Upper lobe of left lung (tissue), 6 donors: ENCODE measurements at regions not wholly inside any gene's neighbourhood (a gene's known extent, or its start where the extent isn't known, plus 50 kb on each side); places are given as distances from the start of the nearest gene placed in this dataset.

Source experiments
- ATAC-seq, 2 donors: fragments of 200-7000 bp; cut with Tn5 transposase; one replicate each; pipeline ENCODE4 v1.9.1; 2022; ENCODE audit warnings: mild to moderate bottlenecking in 2 of 2, moderate library complexity in 2 of 2; ENCODE audit not compliant: low FRiP score in 2 of 2
- DNase-seq, 2 donors: peaks; one replicate each; pipeline ENCODE4 v3.0.0-alpha.2; 2019 to 2020
- H3K27ac ChIP-seq, 4 donors: fragments of 200-600 bp; sonication (generic); one replicate each; pipeline ENCODE4 v1.5.1; 2016 to 2019
- H3K27me3 ChIP-seq, 4 donors: fragments of 200-600 bp; sonication (generic); one replicate each; pipeline ENCODE4 v1.5.1; 2017 to 2019
- H3K36me3 ChIP-seq, 4 donors: fragments of 200-600 bp; sonication (generic); one replicate each; pipeline ENCODE4 v1.5.1; 2016 to 2019
- H3K4me1 ChIP-seq, 4 donors: fragments of 200-600 bp; sonication (generic); one replicate each; pipeline ENCODE4 v1.5.1; 2018 to 2019
- H3K4me3 ChIP-seq, 4 donors: fragments of 200-600 bp; sonication (generic); one replicate each; pipeline ENCODE4 v1.5.1; 2017 to 2019; ENCODE audit warnings: mild to moderate bottlenecking in 2 of 4, moderate library complexity in 1 of 4
- H3K9me3 ChIP-seq, 4 donors: fragments of 200-600 bp; sonication (generic); one replicate each; pipeline ENCODE4 v1.5.1; 2018 to 2019
- CTCF ChIP-seq, 6 experiments: fragments of 450-650 bp in 4 of 6; fragments of 200-600 bp in 2 of 6; sonication (generic) in 2 of 6; IDR thresholded peaks; one replicate each; pipeline ENCODE4 v1.5.1; 2016 to 2019; ENCODE audit warnings: antibody characterized with exemption in 6 of 6
- EP300 ChIP-seq, 4 donors: sonication (generic); formaldehyde crosslinking; IDR thresholded peaks; one replicate each; pipeline ENCODE4 v1.5.1; 2017; ENCODE audit warnings: antibody characterized with exemption in 4 of 4, control low read depth in 2 of 4
- POLR2A ChIP-seq, 4 donors: fragments of 450-650 bp; IDR thresholded peaks; one replicate each; pipeline ENCODE4 v1.5.1; 2016 to 2017; ENCODE audit warnings: antibody characterized with exemption in 4 of 4, mild to moderate bottlenecking in 2 of 4
- POLR2AphosphoS5 ChIP-seq, 2 donors: sonication (generic); formaldehyde crosslinking; IDR thresholded peaks; one replicate each; pipeline ENCODE4 v1.5.1; 2017; ENCODE audit warnings: antibody characterized with exemption in 2 of 2
- WGBS, 2 donors: methylation state at CpG; one replicate each; pipeline ENCODE4 v1.1.5; 2017 to 2018; 5-methylcytosine and 5-hydroxymethylcytosine counted together
- donor health status: DM: no; HTN: no; CAD: no; lungs with moderate emphysema.
- donor health status: DM: no; HTN: yes; CAD: no; lungs with severe emphysema.

- Histone ChIP-seq H3K27me3 (no peaks in the 10 kb centered on the region), H3K4me1 (no peaks in the 10 kb centered on the region), H3K9me3 (no peaks in the 10 kb centered on the region), H3K4me3 (no peak overlapping the region), H3K36me3 (no peaks in the 10 kb centered on the region), H3K27ac (no peak overlapping the region)
- WGBS, 2 donors = 85 to 87% methylated on average over 11 to 15 of the region's 15 CpGs
- ATAC-seq (no peak), DNase-seq (peak in 1 of 2 donors; percentile 33)
- TF ChIP-seq POLR2AphosphoS5 (IDR thresholded peaks at IDR 0.05) (no peak), EP300 (IDR thresholded peaks at IDR 0.05) (no peak), POLR2A (IDR thresholded peaks at IDR 0.05) (no peak), CTCF (IDR thresholded peaks at IDR 0.05) (no peak)
These were observed 200.5 kb downstream of the KLF13 start for GRCh38 chr15:31526916-31527690.

DNA sequence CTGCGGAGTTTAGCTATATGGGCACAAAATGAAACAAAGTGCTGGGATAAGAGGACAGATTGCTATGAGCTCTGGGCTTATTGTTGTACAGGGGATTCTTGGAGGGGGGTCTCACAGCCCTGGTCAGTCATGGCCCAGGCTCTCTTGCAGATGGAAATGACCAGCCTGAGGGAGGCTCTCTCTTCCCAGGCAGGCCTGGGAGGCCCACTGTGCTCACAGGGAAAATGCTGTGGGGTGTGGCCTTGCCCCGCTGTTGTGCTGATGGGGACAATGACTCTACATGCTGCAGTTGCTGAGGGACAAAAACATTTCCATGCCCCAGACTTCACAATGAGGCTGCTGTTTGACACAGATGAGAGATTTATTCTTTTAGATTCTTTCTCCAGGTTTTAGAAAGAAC is 202.2 kb downstream of the KLF13 start:
- 97 to 100% methylated on average over 1 to 2 of the region's 2 CpGs for WGBS, 2 donors
- no peak for TF ChIP-seq POLR2A (IDR thresholded peaks at IDR 0.05)
- no peak for TF ChIP-seq CTCF (IDR thresholded peaks at IDR 0.05)
- TF ChIP-seq POLR2AphosphoS5 (IDR thresholded peaks at IDR 0.05) = no peak
- TF ChIP-seq EP300 (IDR thresholded peaks at IDR 0.05) = no peak
- DNase-seq (no peak), ATAC-seq (no peak)
- H3K27me3 ChIP-seq = no peaks in the 10 kb centered on the region
- no peaks in the 10 kb centered on the region for H3K9me3 ChIP-seq
- H3K4me3 ChIP-seq = no peak overlapping the region
- no peaks in the 10 kb centered on the region for H3K36me3 ChIP-seq
- no peak overlapping the region for H3K27ac ChIP-seq
- no peaks in the 10 kb centered on the region for H3K4me1 ChIP-seq

- Histone ChIP-seq H3K27me3 (no peaks in the 10 kb centered on the region), H3K4me1 (no peaks in the 10 kb centered on the region), H3K9me3 (no peaks in the 10 kb centered on the region), H3K4me3 (no peak overlapping the region), H3K27ac (no peak overlapping the region), H3K36me3 (no peaks in the 10 kb centered on the region)
- TF ChIP-seq EP300 (IDR thresholded peaks at IDR 0.05) = no peak
- TF ChIP-seq CTCF (IDR thresholded peaks at IDR 0.05) = no peak
- TF ChIP-seq POLR2AphosphoS5 (IDR thresholded peaks at IDR 0.05) = no peak
- TF ChIP-seq POLR2A (IDR thresholded peaks at IDR 0.05) = no peak
- WGBS, 2 donors = 87 to 88% methylated on average over 14 of the region's 14 CpGs
- ATAC-seq = peak in 1 of 2 donors; percentile 19
- DNase-seq = no peak
These were observed 211.3 kb downstream of the KLF13 start for GRCh38 chr15:31537770-31538592.

- Histone ChIP-seq H3K4me1 (no peaks in the 10 kb centered on the region), H3K9me3 (no peaks in the 10 kb centered on the region), H3K27ac (no peak overlapping the region), H3K36me3 (no peaks in the 10 kb centered on the region), H3K4me3 (no peak overlapping the region), H3K27me3 (no peaks in the 10 kb centered on the region)
- no peak for DNase-seq
- ATAC-seq = no peak
- WGBS, 2 donors = 97 to 99% methylated on average over 2 of the region's 2 CpGs
- no peak for TF ChIP-seq EP300 (IDR thresholded peaks at IDR 0.05)
- TF ChIP-seq POLR2AphosphoS5 (IDR thresholded peaks at IDR 0.05) = no peak
- TF ChIP-seq CTCF (IDR thresholded peaks at IDR 0.05) = no peak
- no peak for TF ChIP-seq POLR2A (IDR thresholded peaks at IDR 0.05)
These were observed 214.0 kb downstream of the KLF13 start for GRCh38 chr15:31540633-31541032.
